ENCODE measurements at regions not wholly inside any gene's neighbourhood (a gene's known extent, or its start where the extent isn't known, plus 50 kb on each side); places are given as distances from the start of the nearest gene placed in this dataset.

DNA sequence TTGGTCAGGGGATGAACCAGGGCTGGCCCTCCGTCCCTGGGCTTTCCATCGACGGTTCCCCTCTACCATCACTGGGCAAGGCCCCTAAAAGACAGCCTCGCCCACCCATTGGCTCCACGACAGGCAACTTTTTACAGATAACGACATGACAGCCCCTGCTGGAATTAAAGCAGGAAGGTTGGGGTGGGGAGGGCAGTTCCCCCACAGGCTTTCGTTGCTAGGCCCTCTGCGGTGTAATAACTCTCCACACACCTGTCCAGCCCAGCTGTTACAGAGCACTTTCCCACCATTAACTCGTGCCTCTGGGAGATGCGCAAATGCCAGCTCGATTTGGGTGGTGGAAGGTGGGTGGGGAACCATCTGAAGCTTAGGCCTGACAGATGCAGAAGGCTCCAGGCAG lies 264.2 kb upstream of the TLE3 start:
- no peak overlapping the region for H2AFZ ChIP-seq
- WGBS (ENCODE audit: low lambda C conversion rate, missing lambda C conversion rate): 94% methylated on average over 11 of the region's 11 CpGs
- no peak for DNase-seq (ENCODE audit: low spot score)

DNA sequence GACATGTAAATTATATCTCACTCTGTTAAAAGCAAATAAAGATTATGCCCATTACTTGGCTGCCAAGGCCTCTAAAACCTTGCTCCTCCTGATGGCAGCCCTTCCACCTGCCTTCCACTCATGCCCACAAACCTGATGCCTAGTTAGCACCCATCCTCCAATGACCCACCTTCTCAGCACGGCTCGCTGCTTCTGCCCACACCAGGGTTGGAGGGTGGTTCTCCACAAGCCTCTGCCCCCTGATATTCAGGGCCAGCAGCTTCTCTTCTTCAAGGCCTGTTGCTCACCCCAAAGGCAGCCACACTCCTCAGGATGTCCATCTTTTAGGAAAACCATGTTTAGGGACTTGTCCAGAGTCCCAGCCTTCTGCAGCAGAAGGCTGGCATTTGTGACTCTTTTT lies 263.4 kb upstream of the TLE3 start:
- Histone ChIP-seq H3K36me3 (replicated peaks; ENCODE audit: insufficient read depth, low read depth) (no peaks in the 10 kb centered on the region), H3K27ac (no peak overlapping the region), H3K9me3 (ENCODE audit: low read depth) (no peaks in the 10 kb centered on the region), H3K27me3 (no peaks in the 10 kb centered on the region), H3K79me2 (no peaks in the 10 kb centered on the region), H3K4me1 (ENCODE audit: insufficient read depth) (no peaks in the 10 kb centered on the region), H3K4me3 (no peak overlapping the region), H3K4me2 (no peak overlapping the region), H3K9me2 (replicated peaks; ENCODE audit: insufficient read depth) (no peaks in the 10 kb centered on the region), H4K20me1 (ENCODE audit: insufficient read depth, poor library complexity, severe bottlenecking) (no peaks in the 10 kb centered on the region), H2AFZ (no peak overlapping the region)
- no peak for TF ChIP-seq EZH2phosphoT487 (IDR thresholded peaks at IDR 0.05; ENCODE audit: low read depth, severe bottlenecking, unreplicated experiment)
- TF ChIP-seq, protein P1, sequence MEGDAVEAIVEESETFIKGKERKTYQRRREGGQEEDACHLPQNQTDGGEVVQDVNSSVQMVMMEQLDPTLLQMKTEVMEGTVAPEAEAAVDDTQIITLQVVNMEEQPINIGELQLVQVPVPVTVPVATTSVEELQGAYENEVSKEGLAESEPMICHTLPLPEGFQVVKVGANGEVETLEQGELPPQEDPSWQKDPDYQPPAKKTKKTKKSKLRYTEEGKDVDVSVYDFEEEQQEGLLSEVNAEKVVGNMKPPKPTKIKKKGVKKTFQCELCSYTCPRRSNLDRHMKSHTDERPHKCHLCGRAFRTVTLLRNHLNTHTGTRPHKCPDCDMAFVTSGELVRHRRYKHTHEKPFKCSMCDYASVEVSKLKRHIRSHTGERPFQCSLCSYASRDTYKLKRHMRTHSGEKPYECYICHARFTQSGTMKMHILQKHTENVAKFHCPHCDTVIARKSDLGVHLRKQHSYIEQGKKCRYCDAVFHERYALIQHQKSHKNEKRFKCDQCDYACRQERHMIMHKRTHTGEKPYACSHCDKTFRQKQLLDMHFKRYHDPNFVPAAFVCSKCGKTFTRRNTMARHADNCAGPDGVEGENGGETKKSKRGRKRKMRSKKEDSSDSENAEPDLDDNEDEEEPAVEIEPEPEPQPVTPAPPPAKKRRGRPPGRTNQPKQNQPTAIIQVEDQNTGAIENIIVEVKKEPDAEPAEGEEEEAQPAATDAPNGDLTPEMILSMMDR (IDR thresholded peaks at IDR 0.05; ENCODE audit: poor library complexity): no peak
- TF ChIP-seq EZH2 (IDR thresholded peaks at IDR 0.05; ENCODE audit: borderline replicate concordance): no peak
- DNase-seq (ENCODE audit: low spot score): no peak
- WGBS (ENCODE audit: low lambda C conversion rate, missing lambda C conversion rate): 95% methylated on average over 2 of the region's 2 CpGs

More for the DNA sequence above, 264.2 kb upstream of the TLE3 start:
- H3K4me1 ChIP-seq (ENCODE audit: insufficient read depth): no peaks in the 10 kb centered on the region
- H3K4me2 ChIP-seq: no peak overlapping the region
- H3K79me2 ChIP-seq: no peaks in the 10 kb centered on the region
- no peaks in the 10 kb centered on the region for H3K36me3 ChIP-seq (replicated peaks; ENCODE audit: insufficient read depth, low read depth)
- no peaks in the 10 kb centered on the region for H3K9me3 ChIP-seq (ENCODE audit: low read depth)
- H3K27me3 ChIP-seq: no peaks in the 10 kb centered on the region
- no peaks in the 10 kb centered on the region for H4K20me1 ChIP-seq (ENCODE audit: insufficient read depth, poor library complexity, severe bottlenecking)
- no peak overlapping the region for H3K27ac ChIP-seq
- H3K4me3 ChIP-seq: no peak overlapping the region
- TF ChIP-seq, protein P1 (IDR thresholded peaks at IDR 0.05; ENCODE audit: poor library complexity): no peak
- TF ChIP-seq EZH2 (IDR thresholded peaks at IDR 0.05; ENCODE audit: borderline replicate concordance) (no peak), EZH2phosphoT487 (IDR thresholded peaks at IDR 0.05; ENCODE audit: low read depth, severe bottlenecking, unreplicated experiment) (no peak)
- no peaks in the 10 kb centered on the region for H3K9me2 ChIP-seq (replicated peaks; ENCODE audit: insufficient read depth)

DNA sequence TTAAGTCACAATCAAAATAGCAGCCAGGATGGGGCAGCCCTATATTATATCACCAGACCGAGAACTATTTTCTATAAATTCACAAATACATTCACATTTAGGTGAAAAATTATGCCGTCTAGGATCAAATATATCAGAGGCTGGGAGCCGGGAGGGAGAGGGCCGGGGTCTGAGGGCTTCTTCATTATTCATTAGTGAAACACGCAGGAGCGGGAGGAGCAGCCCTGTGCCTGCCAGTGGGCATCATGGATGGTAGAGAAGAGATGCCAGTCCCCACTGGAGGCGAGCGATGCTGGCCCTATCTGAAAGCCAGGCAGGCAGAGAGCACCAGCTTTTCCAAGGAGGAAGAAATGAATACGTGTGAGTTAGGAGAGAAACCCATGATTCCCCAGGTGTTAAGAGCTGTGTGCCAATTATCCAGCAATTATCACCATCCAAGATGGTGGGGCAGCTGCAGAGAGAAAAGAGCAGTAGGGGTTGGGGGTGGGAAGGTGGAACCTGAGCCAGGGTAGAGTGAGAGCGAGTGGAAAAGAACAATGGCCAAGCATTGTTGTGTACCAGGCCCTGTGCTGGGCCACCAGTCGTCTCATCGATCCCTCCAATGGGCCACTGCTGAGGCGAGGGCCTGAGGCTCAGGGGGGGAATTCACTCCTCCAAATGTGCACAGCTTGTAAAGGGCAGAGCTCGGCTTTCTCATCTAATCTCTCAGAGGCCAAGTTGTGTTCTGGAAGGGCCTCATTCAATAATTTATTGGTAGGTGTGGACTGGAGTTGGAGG lies 261.3 kb upstream of the TLE3 start:
- no peak overlapping the region for H2AFZ ChIP-seq
- DNase-seq (ENCODE audit: low spot score): no peak
- no peaks in the 10 kb centered on the region for H3K9me2 ChIP-seq (replicated peaks; ENCODE audit: insufficient read depth)
- H3K36me3 ChIP-seq (replicated peaks; ENCODE audit: insufficient read depth, low read depth): no peaks in the 10 kb centered on the region
- TF ChIP-seq EZH2phosphoT487 (IDR thresholded peaks at IDR 0.05; ENCODE audit: low read depth, severe bottlenecking, unreplicated experiment) (no peak), EZH2 (IDR thresholded peaks at IDR 0.05; ENCODE audit: borderline replicate concordance) (no peak)
- TF ChIP-seq, protein P1 (IDR thresholded peaks at IDR 0.05; ENCODE audit: poor library complexity): no peak
- H3K27me3 ChIP-seq: no peaks in the 10 kb centered on the region
- H3K4me2 ChIP-seq: no peak overlapping the region
- no peaks in the 10 kb centered on the region for H3K9me3 ChIP-seq (ENCODE audit: low read depth)
- no peak overlapping the region for H3K27ac ChIP-seq
- no peak overlapping the region for H3K4me3 ChIP-seq
- H3K79me2 ChIP-seq: no peaks in the 10 kb centered on the region
- H3K4me1 ChIP-seq (ENCODE audit: insufficient read depth): peaks cover 5% of the 10 kb centered on the region
- 95% methylated on average over 14 of the region's 14 CpGs for WGBS (ENCODE audit: low lambda C conversion rate, missing lambda C conversion rate)
- H4K20me1 ChIP-seq (ENCODE audit: insufficient read depth, poor library complexity, severe bottlenecking): no peaks in the 10 kb centered on the region

Measured in hepatocyte (in vitro differentiated cells).